HG02870 (cell line): ENCODE measurements at regions not wholly inside any gene's neighbourhood (a gene's known extent, or its start where the extent isn't known, plus 50 kb on each side); places are given as distances from the start of the nearest gene placed in this dataset.

ENCODE experiments used
- ATAC-seq: cut with Tn5 transposase; IDR thresholded peaks from one replicate; pipeline ENCODE4 v1.9.1; 2021; ENCODE audit warnings: mild to moderate bottlenecking, moderate library complexity; ENCODE audit not compliant: unreplicated experiment

GRCh38 chrX:104310657-104311254, 56.0 kb upstream of the ESX1 start:
- no peak for ATAC-seq

DNA sequence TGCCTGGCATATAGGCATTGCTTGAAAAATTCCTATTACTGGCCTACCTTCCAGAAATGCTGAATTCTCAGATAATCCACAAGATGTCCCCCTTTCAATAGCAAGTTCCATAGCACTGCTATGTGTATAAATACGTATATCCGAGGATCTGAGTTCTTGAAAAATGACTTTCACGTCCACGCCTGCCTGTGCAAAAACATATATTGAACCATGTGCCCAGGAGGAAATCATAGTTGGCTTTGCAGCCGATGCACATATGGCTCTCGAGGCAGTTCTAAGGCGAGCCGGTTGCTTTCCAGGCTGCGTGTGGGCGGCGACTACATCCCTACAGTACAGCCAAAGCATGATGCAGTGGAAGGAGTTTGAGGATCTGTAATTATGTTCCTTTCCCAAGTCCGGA, 55.4 kb upstream of the ESX1 start:
- ATAC-seq: no peak

GRCh38 chrX:104309169-104309568, 54.4 kb upstream of the ESX1 start:
- ATAC-seq: no peak

DNA sequence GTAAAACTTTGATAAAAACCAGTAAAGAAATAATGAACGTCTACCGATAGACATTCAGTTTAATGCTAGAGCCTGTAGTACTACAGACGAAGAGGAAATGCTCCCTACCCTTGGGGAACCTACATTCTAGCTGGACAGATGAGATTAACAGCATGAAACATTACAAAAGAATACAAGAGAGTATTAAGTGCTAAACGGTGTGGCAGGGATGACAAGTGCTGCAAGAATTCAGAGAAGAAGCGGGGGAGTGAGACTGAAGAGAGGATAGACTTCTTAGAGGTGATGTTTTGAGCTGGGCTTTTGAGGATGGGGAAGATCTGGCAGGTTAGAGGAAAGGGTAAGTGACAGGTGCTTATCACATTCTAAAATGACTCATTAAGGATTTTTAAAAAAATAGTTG, 52.6 kb upstream of the ESX1 start:
- no peak for ATAC-seq

- ATAC-seq: no peak
These were observed 51.4 kb upstream of the ESX1 start for GRCh38 chrX:104306180-104306579.
